Testis (tissue), 2 donors: ENCODE measurements at regions not wholly inside any gene's neighbourhood (a gene's known extent, or its start where the extent isn't known, plus 50 kb on each side); places are given as distances from the start of the nearest gene placed in this dataset.

ENCODE experiments used
- DNase-seq: peaks from one replicate; pipeline ENCODE4 v3.0.0-alpha.2; 2019
- H3K27ac ChIP-seq, 2 donors: fragments of 200-600 bp; sonication (generic); one replicate each; pipeline ENCODE4 v1.5.1; 2019
- H3K27me3 ChIP-seq: fragments of 200-600 bp; sonication (generic); one replicate; pipeline ENCODE4 v1.5.1; 2019
- H3K36me3 ChIP-seq: fragments of 200-600 bp; sonication (generic); one replicate; pipeline ENCODE4 v1.5.1; 2017; ENCODE audit warnings: low read depth; ENCODE audit errors: missing control alignments
- H3K4me1 ChIP-seq: fragments of 200-600 bp; sonication (generic); one replicate; pipeline ENCODE4 v1.5.1; 2019
- H3K4me3 ChIP-seq, 2 donors: fragments of 200-600 bp; sonication (generic); one replicate each; pipeline ENCODE4 v1.5.1; 2017 to 2019
- H3K9me3 ChIP-seq: fragments of 200-600 bp; sonication (generic); one replicate; pipeline ENCODE4 v1.5.1; 2017
- CTCF ChIP-seq, 3 experiments: fragments of 450-650 bp in 2 of 3; fragments of 200-600 bp in 1 of 3; sonication (generic) in 1 of 3; IDR thresholded peaks; one replicate each; pipeline ENCODE4 v1.5.1; 2016 to 2019; ENCODE audit warnings: antibody characterized with exemption in 3 of 3, mild to moderate bottlenecking in 2 of 3, moderate library complexity in 1 of 3
- POLR2A ChIP-seq: fragments of 450-650 bp; IDR thresholded peaks from one replicate; pipeline ENCODE4 v1.6.1; 2017; ENCODE audit warnings: antibody characterized with exemption, mild to moderate bottlenecking, moderate library complexity
- WGBS, 2 donors: methylation state at CpG; one replicate each; pipeline ENCODE4 v1.1.5; 2018; 5-methylcytosine and 5-hydroxymethylcytosine counted together
- intact Hi-C: fragments of 100-400 bp; cut with DNase I; formaldehyde crosslinking; loops from one replicate; pipeline ENCODE4 v1.15.1; 2023; ENCODE audit warnings: low total_unique reads

GRCh38 chr4:11790230-11790629, 361.5 kb upstream of the HS3ST1 start:
- no peak for TF ChIP-seq CTCF (IDR thresholded peaks at IDR 0.05)
- TF ChIP-seq POLR2A, result no peak
- Histone ChIP-seq H3K36me3 (no peaks in the 10 kb centered on the region), H3K4me1 (no peaks in the 10 kb centered on the region), H3K4me3 (no peak overlapping the region), H3K27ac (no peak overlapping the region), H3K27me3 (no peaks in the 10 kb centered on the region), H3K9me3 (no peaks in the 10 kb centered on the region)
- intact Hi-C loops, result no loop called here
- 91 to 95% methylated on average over 4 of the region's 4 CpGs for WGBS, 2 donors
- no peak for DNase-seq

- intact Hi-C loops, result no loop called here
- DNase-seq, result no peak
- 59 to 74% methylated on average over 1 of the region's 1 CpG for WGBS, 2 donors
- TF ChIP-seq CTCF (IDR thresholded peaks at IDR 0.05) (no peak), POLR2A (no peak)
- no peak overlapping the region for H3K4me3 ChIP-seq
- no peaks in the 10 kb centered on the region for H3K36me3 ChIP-seq
- no peaks in the 10 kb centered on the region for H3K9me3 ChIP-seq
- H3K4me1 ChIP-seq, result no peaks in the 10 kb centered on the region
- H3K27me3 ChIP-seq, result no peaks in the 10 kb centered on the region
- H3K27ac ChIP-seq, result no peak overlapping the region
These were observed 354.9 kb upstream of the HS3ST1 start for GRCh38 chr4:11783588-11783987.

- H3K27ac ChIP-seq, result no peak overlapping the region
- H3K36me3 ChIP-seq, result no peaks in the 10 kb centered on the region
- TF ChIP-seq POLR2A, result no peak
- no peak for TF ChIP-seq CTCF (IDR thresholded peaks at IDR 0.05)
- H3K9me3 ChIP-seq, result no peaks in the 10 kb centered on the region
- no peaks in the 10 kb centered on the region for H3K4me1 ChIP-seq
- 77 to 88% methylated on average over 5 of the region's 5 CpGs for WGBS, 2 donors
- no peaks in the 10 kb centered on the region for H3K27me3 ChIP-seq
- H3K4me3 ChIP-seq, result no peak overlapping the region
- intact Hi-C loops, result no loop called here
- no peak for DNase-seq
These were observed 354.2 kb upstream of the HS3ST1 start for GRCh38 chr4:11782859-11783258.

GRCh38 chr4:11777447-11777846, 348.8 kb upstream of the HS3ST1 start:
- Histone ChIP-seq H3K4me3 (no peak overlapping the region), H3K36me3 (no peaks in the 10 kb centered on the region), H3K27ac (no peak overlapping the region), H3K27me3 (no peaks in the 10 kb centered on the region), H3K9me3 (no peaks in the 10 kb centered on the region), H3K4me1 (no peaks in the 10 kb centered on the region)
- 49 to 53% methylated on average over 3 of the region's 3 CpGs for WGBS, 2 donors
- intact Hi-C loops, result no loop called here
- DNase-seq, result no peak
- TF ChIP-seq POLR2A (no peak), CTCF (IDR thresholded peaks at IDR 0.05) (no peak)

- no peaks in the 10 kb centered on the region for H3K4me1 ChIP-seq
- H3K27me3 ChIP-seq, result no peaks in the 10 kb centered on the region
- 57 to 74% methylated on average over 2 of the region's 2 CpGs for WGBS, 2 donors
- H3K4me3 ChIP-seq, result no peak overlapping the region
- intact Hi-C loops, result no loop called here
- H3K36me3 ChIP-seq, result no peaks in the 10 kb centered on the region
- DNase-seq, result no peak
- no peak for TF ChIP-seq CTCF (IDR thresholded peaks at IDR 0.05)
- TF ChIP-seq POLR2A, result no peak
- H3K9me3 ChIP-seq, result no peaks in the 10 kb centered on the region
- H3K27ac ChIP-seq, result no peak overlapping the region
These were observed 345.7 kb upstream of the HS3ST1 start for GRCh38 chr4:11774346-11774745.
